Natural killer cell treated with Interleukin-12 subunit alpha and Interleukin-12 subunit beta and Interleukin-15 and Interleukin-18, amount 100 ng/mL, for 72 hours (primary cell): ENCODE measurements at regions not wholly inside any gene's neighbourhood (a gene's known extent, or its start where the extent isn't known, plus 50 kb on each side); places are given as distances from the start of the nearest gene placed in this dataset.

Experiments used
- ATAC-seq, 2 donors: fragments of 150-1000 bp; cut with Tn5 transposase in 1 of 2; sonication (Bioruptor Pico), chemical (Tn5 transposase) in 1 of 2; 2 replicates each; pipeline ENCODE4 v1.10.0; 2021
- DNase-seq: peaks from one replicate; pipeline ENCODE4 v3.0.0; 2022; ENCODE audit warnings: low spot score
- H3K27ac Mint-ChIP-seq, 2 donors: 1 replicate in 1 of 2; 2 replicates in 1 of 2; pipeline ENCODE4 v1.8.0; 2022; ENCODE audit warnings: mixed read lengths in 2 of 2, mild to moderate bottlenecking in 1 of 2, moderate library complexity in 1 of 2
- H3K27me3 Mint-ChIP-seq, 2 donors: 1 replicate in 1 of 2; 2 replicates in 1 of 2; pipeline ENCODE4 v1.8.0; 2022; ENCODE audit warnings: mixed read lengths in 2 of 2
- H3K36me3 Mint-ChIP-seq: one replicate; pipeline ENCODE4 v1.8.0; 2022; ENCODE audit warnings: mixed read lengths
- H3K4me1 Mint-ChIP-seq, 2 donors: 1 replicate in 1 of 2; 2 replicates in 1 of 2; pipeline ENCODE4 v1.8.0; 2022; ENCODE audit warnings: low read depth in 2 of 2, mixed read lengths in 2 of 2, mild to moderate bottlenecking in 1 of 2
- H3K4me3 Mint-ChIP-seq: one replicate; pipeline ENCODE4 v1.8.0; 2022; ENCODE audit warnings: mixed read lengths
- H3K9me3 Mint-ChIP-seq: 2 replicates; pipeline ENCODE4 v1.8.0; 2022; ENCODE audit warnings: mixed read lengths

DNA sequence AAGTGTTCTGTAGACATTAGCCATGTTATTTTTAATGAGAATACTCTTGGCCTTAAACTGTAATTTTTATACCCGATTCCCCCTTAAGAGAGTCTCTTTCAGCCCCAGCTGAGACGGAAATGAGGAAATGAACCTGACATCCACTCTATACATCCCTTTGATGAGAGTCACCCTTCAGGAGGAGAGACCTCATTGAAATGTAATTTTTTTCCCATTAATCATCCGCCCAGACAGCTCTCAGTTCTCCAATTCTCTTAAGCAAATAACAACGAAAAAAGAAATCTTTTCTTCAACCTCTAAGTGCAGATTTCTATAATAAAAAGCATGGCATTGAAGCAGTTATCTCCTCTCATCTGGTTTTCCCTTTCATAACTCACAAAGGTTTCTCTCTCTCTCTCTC is 243.8 kb upstream of the PMEPA1 start:
- Mint-ChIP-seq H3K4me1 (no peaks in the 10 kb centered on the region), H3K36me3 (no peaks in the 10 kb centered on the region), H3K4me3 (no peak overlapping the region), H3K27ac (no peak overlapping the region), H3K27me3 (peaks cover 5 to 12% of the 10 kb centered on the region in 2 donors), H3K9me3 (no peaks in the 10 kb centered on the region)
- no peak for DNase-seq
- ATAC-seq: no peak

DNA sequence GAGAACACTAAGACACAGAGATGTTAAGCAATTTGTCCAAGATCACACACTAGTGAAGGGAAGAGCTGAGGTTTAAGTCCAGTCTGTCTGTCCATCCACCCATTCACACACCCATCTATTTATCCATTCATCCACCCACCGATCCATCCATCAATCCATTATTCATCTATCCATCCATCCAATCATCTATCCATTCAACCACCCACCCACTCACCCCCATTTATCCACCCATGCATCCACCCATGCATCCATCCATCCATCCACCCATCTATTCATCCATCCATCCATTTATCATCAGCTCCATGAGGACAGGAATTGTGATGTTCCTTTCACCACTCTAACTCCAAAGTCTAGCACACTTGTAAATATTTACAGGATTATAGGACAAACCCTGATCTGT is 242.3 kb upstream of the PMEPA1 start:
- no peaks in the 10 kb centered on the region for H3K36me3 Mint-ChIP-seq
- DNase-seq (no peak), ATAC-seq (no peak)
- H3K27me3 Mint-ChIP-seq: peaks cover 12 to 13% of the 10 kb centered on the region in 2 donors
- H3K4me3 Mint-ChIP-seq: no peak overlapping the region
- no peak overlapping the region for H3K27ac Mint-ChIP-seq
- H3K9me3 Mint-ChIP-seq: no peaks in the 10 kb centered on the region
- H3K4me1 Mint-ChIP-seq: no peaks in the 10 kb centered on the region

DNA sequence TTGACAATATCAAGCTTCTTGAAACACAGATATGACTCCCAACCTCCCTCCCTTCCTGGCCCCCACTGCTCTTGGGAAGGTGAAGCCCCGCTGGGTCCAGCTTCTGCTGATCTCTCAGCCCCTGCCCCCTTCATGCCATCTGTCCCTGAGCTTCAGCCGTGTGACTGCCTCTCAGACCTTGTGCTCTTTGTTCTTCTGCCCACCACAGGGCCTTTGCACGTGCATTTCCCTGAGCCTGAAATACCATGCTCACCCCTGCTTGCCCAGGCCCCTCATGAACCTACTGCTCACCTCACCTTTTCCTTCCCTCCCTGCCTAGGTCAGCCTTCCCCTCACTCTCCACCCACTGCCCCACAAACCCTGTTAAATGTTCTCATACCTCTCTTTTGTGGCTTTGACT is 241.7 kb upstream of the PMEPA1 start:
- Mint-ChIP-seq H3K4me1 (no peaks in the 10 kb centered on the region), H3K9me3 (no peaks in the 10 kb centered on the region), H3K27ac (no peak overlapping the region), H3K36me3 (no peaks in the 10 kb centered on the region), H3K4me3 (no peak overlapping the region), H3K27me3 (peaks cover 12 to 13% of the 10 kb centered on the region in 2 donors)
- ATAC-seq (no peak), DNase-seq (no peak)

DNA sequence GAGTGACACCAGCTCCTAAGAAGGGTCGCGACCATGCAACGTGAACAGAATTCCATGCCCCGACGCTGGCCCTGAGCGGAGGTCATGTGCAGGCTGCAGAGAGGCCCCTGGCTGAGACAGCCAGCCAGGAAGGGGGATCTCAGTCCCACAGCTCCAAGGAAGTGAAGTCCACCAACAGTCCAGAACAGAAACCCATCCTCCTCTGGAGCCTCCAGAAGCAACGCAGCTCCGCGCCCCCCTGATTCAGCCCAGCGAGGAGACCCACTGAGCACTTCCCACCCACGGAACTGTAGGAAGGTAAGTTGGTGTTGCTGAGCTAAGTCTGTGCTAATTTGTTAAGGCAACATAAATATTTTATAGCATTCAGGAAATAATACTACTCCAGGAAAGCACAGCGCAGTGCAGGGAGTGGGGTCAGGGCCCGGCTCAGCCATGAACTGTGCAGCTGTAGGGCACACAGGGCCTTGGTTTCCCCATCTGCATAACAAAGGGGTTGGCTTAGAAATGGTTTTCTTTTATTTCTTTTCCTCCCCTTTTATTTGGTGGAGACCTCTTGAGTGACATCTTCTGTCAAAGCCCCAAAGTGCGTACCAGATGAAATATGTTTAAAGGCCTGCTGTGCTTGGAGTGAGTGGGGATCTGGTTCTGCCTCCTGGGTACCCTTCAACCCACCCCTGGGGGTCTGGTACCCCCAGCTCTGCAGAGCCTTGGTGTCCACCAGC is 241.1 kb upstream of the PMEPA1 start:
- Mint-ChIP-seq H3K27me3 (peaks cover 12% of the 10 kb centered on the region in 2 donors), H3K27ac (no peak overlapping the region), H3K9me3 (no peaks in the 10 kb centered on the region), H3K4me3 (no peak overlapping the region), H3K36me3 (no peaks in the 10 kb centered on the region), H3K4me1 (no peaks in the 10 kb centered on the region)
- ATAC-seq (no peak), DNase-seq (peak; percentile 44)

DNA sequence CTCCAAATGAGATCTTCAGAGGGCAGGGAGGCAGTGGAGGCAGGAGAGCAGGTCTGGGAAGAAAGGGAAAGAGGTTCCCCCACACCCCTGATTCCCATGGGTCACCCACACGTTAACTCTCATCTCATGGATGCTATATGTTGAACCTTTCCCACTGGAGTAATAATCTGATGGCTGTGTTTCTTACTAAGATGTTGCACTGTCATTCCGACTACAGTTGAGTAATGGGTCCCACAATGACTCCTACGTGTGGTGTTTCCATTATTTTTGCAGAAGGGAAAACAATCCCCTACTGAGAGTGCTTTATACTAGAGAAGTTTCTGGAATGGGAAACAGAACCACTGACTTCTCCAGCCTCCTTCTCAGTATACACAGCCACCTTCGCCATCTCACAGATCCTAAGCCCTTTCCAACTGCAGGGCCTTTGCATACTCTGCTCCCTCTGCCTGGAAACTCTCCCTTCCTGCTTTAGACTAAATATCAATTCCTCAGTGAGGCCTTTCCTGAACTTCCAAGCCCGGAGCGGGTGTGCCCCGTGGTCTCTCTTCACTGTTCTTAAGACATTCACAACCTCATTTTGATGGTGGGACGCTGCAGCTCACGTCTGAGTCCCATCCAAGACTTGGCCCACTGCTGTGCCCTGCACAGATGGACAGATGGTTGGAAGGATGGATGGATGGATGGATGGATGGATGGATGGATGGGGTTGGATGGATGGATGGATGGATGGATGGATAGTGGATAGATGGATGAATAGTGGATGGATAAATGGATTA is 238.6 kb upstream of the PMEPA1 start:
- no peak overlapping the region for H3K4me3 Mint-ChIP-seq
- no peaks in the 10 kb centered on the region for H3K9me3 Mint-ChIP-seq
- ATAC-seq (no peak), DNase-seq (no peak)
- no peaks in the 10 kb centered on the region for H3K4me1 Mint-ChIP-seq
- no peak overlapping the region for H3K27ac Mint-ChIP-seq
- no peaks in the 10 kb centered on the region for H3K36me3 Mint-ChIP-seq
- H3K27me3 Mint-ChIP-seq: peaks cover 3 to 8% of the 10 kb centered on the region in 2 donors

DNA sequence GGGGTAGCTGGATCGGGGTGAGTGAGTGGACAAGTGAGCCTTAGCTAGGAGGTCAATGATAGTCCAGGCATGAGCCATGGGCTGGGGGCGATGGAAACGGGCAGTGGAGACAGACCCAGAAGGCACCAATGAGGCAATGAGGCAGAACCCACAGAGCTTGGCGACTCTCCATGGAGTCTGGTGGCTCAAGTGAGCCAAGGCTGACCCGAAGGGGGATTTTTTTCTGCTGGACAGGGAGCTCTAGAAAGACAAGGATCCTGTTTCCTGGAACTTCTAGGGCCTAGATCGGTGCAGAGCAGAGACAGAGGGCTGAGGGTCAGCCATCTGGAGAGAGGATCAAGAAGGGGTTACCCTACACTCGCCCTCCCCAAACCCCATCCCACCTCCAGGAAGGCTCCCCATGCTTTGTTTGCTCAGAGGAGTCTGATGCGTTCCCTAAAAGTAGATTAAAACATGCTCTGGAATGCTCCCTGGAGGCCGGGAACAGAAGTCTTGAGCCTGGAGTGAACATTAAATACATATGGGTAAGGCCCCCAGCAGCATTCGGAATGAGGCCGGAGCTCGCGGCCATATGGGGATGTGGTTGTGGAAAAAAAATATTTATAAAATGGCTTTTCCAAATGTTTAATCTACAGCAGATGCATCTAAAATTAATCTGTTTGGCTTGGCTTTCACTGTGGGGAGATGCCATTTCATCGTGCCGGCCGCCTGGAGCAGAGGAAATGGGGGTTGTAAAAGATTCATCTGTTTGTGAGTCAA is 237.8 kb upstream of the PMEPA1 start:
- Mint-ChIP-seq H3K27ac (no peak overlapping the region), H3K9me3 (no peaks in the 10 kb centered on the region), H3K4me3 (no peak overlapping the region), H3K36me3 (no peaks in the 10 kb centered on the region), H3K4me1 (no peaks in the 10 kb centered on the region), H3K27me3 (peaks cover 3 to 8% of the 10 kb centered on the region in 2 donors)
- no peak for ATAC-seq
- no peak for DNase-seq

DNA sequence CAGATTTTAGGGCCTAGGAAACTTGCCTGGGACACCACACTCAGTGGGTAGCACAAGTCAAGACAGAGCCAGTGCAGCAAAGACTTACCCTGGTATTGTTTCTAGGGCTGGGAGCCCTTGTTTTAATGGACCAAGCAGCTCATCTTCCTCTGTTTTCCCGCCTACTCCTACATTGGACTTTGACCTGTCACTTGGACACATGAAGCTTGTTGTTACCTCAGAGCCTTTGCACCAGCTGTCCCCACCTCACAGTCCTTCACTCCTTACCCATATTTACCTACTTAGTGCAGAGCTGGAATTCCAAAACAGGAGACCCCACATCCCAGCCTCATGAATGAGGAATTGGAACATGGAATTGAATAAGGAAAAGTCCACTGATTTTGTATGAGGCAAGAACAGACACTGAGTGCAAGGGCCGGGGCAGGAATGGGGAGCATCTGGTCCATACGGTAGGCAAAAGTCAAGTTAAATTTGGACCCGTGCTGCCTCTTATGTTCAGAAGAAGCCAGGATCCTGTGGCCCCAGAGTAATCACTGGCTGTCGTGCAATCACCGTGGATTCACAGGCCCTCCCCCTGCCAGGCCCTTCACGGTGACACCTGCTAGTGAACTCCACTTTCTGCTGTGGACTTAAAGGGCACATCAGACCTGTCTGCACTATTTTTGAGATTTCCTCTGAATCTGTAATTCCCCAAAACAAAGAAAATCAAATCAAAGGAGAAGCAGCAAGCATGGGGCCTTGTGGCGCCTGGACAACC is 236.9 kb upstream of the PMEPA1 start:
- ATAC-seq: no peak
- DNase-seq: no peak
- Mint-ChIP-seq H3K9me3 (no peaks in the 10 kb centered on the region), H3K4me3 (no peak overlapping the region), H3K27me3 (peaks cover 5 to 8% of the 10 kb centered on the region in 2 donors), H3K27ac (no peak overlapping the region), H3K36me3 (no peaks in the 10 kb centered on the region), H3K4me1 (no peaks in the 10 kb centered on the region)

DNA sequence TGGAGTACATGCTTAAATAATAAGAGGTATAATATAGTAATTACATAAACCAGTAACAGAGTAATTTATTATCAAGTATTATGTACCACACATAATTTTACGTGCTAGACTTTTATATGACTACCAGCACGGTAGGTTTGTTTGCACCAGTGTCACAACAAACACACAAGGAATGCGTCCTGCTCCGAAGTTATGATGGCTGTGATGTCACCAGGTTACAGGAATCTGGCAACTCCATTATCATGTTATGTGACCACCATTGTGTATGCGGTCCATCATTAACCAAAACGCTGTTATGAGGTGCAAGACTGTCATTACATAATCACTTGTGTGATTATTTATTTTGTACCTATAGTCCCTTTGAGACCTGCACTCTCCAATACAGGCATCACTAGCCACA is 235.2 kb upstream of the PMEPA1 start:
- H3K4me3 Mint-ChIP-seq: no peak overlapping the region
- no peaks in the 10 kb centered on the region for H3K9me3 Mint-ChIP-seq
- no peak for DNase-seq
- H3K27ac Mint-ChIP-seq: no peak overlapping the region
- no peak for ATAC-seq
- H3K4me1 Mint-ChIP-seq: no peaks in the 10 kb centered on the region
- H3K27me3 Mint-ChIP-seq: peaks cover 5 to 8% of the 10 kb centered on the region in 2 donors
- H3K36me3 Mint-ChIP-seq: no peaks in the 10 kb centered on the region

DNA sequence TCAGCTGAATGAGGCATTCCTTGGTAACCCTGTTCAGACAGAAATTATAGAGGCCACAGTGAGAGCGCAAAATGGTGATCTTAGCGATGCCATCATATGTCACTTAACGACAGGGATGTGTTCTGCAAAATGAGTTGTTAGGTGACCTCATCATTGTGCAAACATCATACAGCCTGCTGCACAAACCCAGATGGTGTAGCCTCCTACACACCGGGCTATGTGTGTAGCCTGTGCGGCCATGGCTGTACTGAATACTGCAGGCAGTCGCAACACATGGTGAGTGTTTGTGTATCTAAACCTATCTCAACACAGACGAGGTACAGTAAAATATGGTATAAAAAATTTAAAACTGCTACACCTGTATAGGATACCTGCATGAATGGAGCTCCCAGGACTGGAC is 234.1 kb upstream of the PMEPA1 start:
- ATAC-seq (no peak), DNase-seq (no peak)
- H3K27ac Mint-ChIP-seq: no peak overlapping the region
- peaks cover 2 to 8% of the 10 kb centered on the region in 2 donors for H3K27me3 Mint-ChIP-seq
- no peaks in the 10 kb centered on the region for H3K36me3 Mint-ChIP-seq
- no peak overlapping the region for H3K4me3 Mint-ChIP-seq
- no peaks in the 10 kb centered on the region for H3K4me1 Mint-ChIP-seq
- no peaks in the 10 kb centered on the region for H3K9me3 Mint-ChIP-seq

DNA sequence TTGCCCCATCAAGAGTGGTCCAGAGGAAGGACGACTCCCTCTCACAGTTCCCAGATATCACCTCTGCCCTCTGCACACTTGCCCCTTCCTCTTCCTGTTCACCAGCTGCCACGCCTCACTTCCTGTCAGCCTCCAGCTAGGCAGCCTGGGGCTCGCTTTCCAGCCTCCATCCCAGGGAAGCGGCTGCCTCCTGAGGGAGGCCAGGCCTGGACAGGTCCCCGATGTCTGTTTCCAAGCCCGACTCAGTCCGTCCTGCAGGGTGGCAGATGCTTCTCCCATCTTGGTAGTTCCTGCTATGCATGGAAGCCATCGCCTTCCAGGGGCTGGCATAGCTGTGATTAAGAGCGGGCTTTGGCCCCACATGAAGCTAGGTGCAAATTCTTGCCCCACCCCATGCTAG is 233.5 kb upstream of the PMEPA1 start:
- ATAC-seq: no peak
- Mint-ChIP-seq H3K27ac (no peak overlapping the region), H3K4me1 (no peaks in the 10 kb centered on the region), H3K4me3 (no peak overlapping the region), H3K9me3 (no peaks in the 10 kb centered on the region), H3K27me3 (peaks cover 2 to 4% of the 10 kb centered on the region in 2 donors), H3K36me3 (no peaks in the 10 kb centered on the region)
- no peak for DNase-seq

DNA sequence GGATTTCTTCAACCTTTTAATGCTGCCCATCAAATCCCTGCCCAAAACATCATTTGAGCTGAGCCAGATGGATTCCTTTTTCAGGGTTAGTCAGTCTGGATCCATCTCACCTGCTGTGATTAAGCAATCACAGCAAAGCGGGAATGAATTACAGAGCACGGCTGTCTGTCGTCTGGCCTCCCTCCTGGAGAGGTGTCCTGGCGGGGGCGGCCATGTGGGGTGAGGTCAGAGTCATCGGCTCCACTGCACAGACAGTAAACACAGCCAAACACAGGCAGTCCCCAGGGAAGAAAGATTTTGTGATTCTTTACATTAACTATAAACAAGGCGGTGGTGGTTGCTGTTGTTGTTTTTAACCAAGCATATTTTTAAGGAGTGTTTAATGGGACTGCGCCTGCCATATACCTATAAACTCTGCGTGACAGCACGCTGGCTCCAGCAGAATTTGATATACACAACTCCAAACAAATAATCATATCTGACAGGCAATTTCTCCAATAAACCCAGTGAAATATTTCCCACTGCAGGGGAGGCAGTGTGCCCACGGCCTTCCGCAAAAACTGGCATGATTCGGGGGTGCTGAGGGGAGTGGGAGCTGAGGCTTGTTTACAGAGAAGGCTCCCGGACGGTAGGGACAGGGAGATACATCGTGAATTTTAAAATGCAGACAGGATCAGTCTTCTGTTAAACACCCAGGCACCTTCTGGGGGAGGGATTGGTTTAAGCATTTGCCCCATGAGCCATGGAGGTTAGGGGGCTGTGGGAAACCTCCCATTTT is 232.0 kb upstream of the PMEPA1 start:
- H3K9me3 Mint-ChIP-seq: no peaks in the 10 kb centered on the region
- ATAC-seq (no peak), DNase-seq (no peak)
- H3K27me3 Mint-ChIP-seq: peaks cover 8 to 9% of the 10 kb centered on the region in 2 donors
- H3K27ac Mint-ChIP-seq: no peak overlapping the region
- no peaks in the 10 kb centered on the region for H3K4me1 Mint-ChIP-seq
- H3K36me3 Mint-ChIP-seq: no peaks in the 10 kb centered on the region
- no peak overlapping the region for H3K4me3 Mint-ChIP-seq

DNA sequence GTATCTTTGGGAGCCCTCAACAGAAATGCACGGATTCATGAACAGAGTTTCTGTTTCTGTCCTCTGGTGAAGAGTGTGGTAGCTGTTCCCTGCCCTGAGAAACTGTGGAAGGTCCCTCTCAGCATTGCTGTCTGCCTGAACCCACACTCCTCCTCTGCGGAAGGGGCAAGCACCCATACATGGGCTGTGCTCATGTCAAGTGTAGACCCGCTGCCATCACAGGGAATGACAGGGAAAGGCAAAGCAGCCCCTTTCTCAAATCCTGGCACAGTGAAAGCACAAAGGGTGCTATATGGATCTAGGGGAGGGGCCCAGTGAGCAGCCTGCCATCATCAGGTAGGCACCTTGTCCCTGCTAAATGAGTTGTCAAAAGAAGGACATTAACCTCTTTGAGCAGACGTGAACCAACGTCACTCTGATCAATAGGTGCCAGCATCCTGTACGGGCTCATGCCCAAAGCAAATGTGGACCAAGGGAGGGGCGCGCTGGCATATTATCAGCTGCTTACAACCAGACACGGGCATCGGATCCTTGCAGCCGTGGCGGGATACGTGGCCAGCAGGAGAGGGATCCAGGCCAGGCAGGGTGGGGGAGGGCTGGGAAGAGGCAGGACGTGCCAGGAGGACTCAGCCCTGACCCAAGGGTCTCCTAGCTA is 231.2 kb upstream of the PMEPA1 start:
- H3K9me3 Mint-ChIP-seq: no peaks in the 10 kb centered on the region
- DNase-seq: no peak
- ATAC-seq: no peak
- no peak overlapping the region for H3K27ac Mint-ChIP-seq
- no peak overlapping the region for H3K4me3 Mint-ChIP-seq
- H3K36me3 Mint-ChIP-seq: no peaks in the 10 kb centered on the region
- H3K27me3 Mint-ChIP-seq: peaks cover 8 to 9% of the 10 kb centered on the region in 2 donors
- no peaks in the 10 kb centered on the region for H3K4me1 Mint-ChIP-seq
